Stimulated activated CD8-positive, alpha-beta memory T cell treated with anti-CD3 and anti-CD28 coated beads, Interleukin-4, amount 100 ng/mL, for 1 hour (primary cell): ENCODE measurements at regions not wholly inside any gene's neighbourhood (a gene's known extent, or its start where the extent isn't known, plus 50 kb on each side); places are given as distances from the start of the nearest gene placed in this dataset.
"Not testable (repeated sequence)": the region's sequence is repeated elsewhere in the genome, so short reads cannot be mapped to it uniquely, and the experiment has no call there.

Source experiments
- DNase-seq, 2 donors: peaks; one replicate each; pipeline ENCODE4 v3.0.0-alpha.2; 2020; ENCODE audit warnings: low read depth in 2 of 2, low spot score in 1 of 2

DNA sequence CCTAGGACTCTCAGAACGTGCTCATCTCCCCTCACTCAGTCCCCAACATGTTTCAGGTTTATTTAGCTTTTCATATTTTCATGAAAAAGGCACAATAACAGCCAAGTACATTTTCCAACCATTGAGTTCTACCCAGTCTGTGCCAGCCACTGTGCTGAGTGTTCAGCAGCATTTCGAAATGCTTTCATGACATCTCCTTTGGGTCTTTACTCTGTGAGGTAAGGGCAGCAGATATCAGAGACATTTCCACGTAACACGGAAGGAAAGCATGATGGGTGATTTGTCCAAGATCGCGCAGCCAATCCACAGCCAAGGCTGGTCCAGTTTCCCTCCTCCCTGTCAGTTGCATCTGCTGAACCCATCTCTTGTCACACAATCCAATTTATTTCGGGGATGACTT, 192.6 kb upstream of the IRF2BP2 start:
- DNase-seq, result not testable (repeated sequence)

GRCh38 chr1:234801636-234802035, 191.7 kb upstream of the IRF2BP2 start:
- DNase-seq, result not testable (repeated sequence)

DNA sequence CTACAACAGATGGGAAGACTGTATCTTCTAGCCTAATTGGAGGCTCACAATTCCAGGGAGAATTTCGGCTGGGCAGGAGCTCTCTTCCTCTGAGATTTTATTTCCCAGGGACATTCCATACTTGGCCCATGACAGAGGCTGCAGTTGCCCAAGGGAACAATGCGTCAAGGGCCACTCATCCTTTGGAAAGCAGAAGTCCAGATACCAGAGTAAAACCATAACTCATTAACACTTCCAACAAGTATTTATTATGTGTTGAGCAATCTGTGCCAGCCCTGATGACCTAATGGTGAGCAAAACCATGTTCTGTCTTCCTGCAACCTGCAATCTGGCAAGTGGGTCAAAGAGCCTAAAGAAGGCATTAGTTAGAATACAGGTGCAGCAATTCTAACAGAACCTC, 191.2 kb upstream of the IRF2BP2 start:
- DNase-seq, result not testable (repeated sequence)

DNA sequence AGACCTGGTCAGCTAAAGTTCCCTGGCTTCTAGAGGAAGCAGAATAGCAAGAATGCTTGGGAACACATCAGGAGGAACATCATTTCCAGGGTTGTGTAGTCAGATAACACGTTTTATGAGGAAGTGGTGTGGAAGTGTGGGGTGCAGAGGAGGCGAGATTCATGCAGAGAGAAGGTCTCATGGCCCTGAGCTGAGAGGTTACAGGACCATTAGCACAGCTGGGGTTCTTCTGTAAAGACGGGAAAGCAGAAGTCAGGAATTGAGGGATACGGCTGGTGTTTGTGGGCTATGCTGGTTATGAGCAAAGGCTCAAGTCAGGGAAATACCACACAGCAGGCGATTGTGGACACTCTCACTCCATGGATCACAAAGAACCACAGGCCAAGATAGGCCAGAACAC, 190.6 kb upstream of the IRF2BP2 start:
- not testable (repeated sequence) for DNase-seq

DNA sequence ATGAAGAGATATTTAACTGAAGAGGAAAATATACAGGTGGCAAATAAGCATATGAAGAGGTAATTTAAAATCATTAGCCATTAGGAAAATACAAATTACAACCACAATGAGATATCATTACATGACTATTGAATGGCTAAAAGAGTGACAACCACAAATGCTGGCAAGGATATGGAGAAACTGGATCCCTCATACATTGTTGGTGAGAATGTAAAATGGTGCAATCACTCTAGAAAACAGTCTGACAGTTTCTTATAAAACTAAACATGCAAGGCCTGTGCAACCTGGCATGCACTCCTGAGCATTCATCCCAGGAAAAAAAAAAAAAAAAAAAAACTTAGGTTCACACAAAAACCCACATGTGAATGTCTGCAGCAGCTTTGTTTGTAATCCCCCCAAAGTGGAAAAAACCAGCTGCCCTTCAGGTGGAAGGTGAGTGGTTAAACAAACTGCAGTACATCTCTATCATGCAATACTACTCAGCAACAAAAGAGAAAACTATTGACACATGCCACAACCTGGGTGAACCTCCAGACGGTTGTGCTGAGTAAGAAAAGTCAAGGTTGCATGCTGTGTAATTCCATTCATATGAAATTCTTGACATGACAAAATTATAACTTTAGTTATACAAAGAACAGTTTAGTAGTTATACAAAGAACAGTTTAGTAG, 189.2 kb upstream of the IRF2BP2 start:
- not testable (repeated sequence) for DNase-seq

GRCh38 chr1:234797216-234797615, 187.2 kb upstream of the IRF2BP2 start:
- DNase-seq, result not testable (repeated sequence)

GRCh38 chr1:234796438-234796792, 186.4 kb upstream of the IRF2BP2 start:
- not testable (repeated sequence) for DNase-seq

DNA sequence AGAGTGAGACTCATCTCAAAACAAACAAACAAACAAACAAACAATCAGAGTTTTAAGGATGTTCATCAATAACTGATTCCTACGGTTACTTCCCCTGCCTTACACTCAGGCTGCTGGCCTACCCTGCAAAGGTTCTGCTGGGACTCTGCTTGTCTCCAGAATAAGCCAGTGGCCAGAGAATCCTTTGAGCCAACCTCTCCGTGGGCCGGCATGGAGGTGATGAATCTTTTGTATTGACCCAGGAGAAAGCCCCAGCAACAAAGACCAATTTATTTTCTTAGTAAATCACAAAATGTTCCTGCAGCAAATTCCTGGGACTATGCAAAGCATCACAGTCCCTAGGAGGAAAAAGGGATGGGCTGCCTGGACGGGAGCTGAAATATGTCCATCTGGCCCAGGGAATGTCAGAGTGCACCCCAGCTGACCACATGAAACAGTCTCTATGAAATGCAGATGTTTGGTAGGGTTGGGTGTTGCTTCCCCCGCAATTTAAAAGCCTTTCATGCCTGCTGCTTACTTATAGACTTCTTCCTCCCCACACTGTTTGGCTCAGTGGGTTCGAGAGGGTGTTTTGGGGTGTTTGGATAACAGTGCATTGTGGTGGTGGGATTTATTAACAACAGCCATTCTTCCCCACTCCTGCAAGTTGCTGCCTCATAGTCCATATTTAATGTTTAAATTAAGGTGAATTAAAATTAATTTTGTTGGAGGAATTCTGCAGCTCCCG, 185.9 kb upstream of the IRF2BP2 start:
- not testable (repeated sequence) for DNase-seq

DNA sequence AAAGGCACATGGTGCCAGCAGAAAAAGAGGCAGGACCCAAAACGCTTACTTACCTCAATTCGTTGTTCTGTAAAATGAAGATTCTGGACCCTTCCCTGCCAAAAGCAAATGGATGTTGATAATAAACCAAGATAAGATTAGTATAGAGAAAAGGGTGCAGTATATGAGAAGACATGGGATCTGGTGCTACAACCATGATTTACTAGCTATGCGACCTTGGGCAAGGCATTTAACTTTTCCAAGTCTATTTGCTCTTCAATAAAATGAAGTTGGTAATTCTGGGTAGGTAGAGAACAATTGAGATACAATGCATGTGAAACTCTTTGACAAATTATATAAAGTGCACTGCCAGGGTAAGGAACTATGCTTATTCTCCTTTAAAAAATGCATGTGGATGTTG, 185.0 kb upstream of the IRF2BP2 start:
- DNase-seq, result not testable (repeated sequence)

DNA sequence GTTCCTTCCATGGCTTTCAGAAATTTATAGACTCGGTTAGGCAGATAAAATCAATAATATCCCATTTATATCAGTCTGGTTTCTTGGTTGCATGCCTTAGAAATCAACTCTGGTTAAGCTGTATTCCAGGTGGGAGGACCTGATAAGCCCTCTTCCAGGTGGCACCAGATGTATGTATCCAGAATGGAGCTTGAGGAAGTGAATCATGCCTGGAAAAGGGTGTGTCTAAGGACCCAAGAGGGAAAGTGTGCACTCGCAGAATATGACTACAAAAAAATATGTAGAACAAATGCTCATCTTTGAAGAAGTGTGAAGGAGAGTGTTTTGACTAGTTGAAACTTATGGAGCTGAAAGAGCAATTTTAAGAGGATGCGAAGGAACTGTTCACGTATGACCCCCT, 184.5 kb upstream of the IRF2BP2 start:
- not testable (repeated sequence) for DNase-seq

DNA sequence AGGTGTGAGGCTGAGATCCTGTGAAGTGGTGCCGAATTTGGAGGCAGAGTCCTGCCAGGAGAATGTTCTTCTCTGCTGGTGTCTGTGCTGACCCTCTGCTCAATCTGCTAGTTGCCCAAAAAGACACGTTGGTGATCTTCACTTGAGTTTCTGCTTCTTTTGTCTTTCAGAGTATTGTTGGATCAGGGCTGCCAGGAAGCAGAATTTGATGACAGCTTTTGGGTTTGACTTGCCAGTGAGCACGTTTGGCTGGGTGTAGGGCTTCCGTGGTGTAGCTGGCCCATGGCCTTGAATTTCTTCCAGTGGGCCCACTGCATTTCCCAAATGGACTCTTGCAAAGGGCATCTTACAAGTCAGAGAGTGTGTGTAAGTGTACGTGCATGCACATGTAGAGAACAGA, 183.9 kb upstream of the IRF2BP2 start:
- not testable (repeated sequence) for DNase-seq

DNA sequence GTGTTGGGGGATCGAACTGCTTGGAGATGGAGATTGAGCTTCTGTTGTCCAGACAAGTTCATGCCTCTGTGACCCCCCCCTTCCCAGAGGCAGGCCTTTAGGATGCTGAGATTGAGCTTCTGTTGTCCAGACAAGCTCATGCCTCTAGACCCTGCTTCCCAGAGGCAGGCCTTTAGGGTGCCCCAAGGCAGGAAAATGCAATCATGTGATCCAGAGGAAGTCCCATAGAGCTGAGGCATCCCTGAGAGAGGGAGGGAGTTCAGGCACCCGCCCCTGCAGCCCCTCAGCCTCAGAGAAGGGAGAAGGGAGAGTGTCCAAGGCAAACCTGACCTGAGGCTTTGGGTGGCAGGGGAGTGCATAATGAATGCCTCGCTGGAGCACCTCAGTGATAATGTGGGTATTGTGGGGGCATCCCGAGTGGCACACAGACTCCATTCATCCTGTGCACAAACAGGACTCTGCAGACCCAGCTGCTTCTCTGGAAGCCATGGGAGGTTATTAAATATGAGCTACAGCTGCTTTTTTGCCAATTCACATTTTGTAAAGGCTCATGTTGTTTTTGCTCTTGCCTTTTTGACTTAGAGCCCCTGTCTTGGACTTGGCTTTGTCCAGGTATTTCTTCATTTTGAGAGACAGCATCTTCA, 182.4 kb upstream of the IRF2BP2 start:
- DNase-seq, result not testable (repeated sequence)

GRCh38 chr1:234791615-234792014, 181.6 kb upstream of the IRF2BP2 start:
- DNase-seq, result not testable (repeated sequence)

DNA sequence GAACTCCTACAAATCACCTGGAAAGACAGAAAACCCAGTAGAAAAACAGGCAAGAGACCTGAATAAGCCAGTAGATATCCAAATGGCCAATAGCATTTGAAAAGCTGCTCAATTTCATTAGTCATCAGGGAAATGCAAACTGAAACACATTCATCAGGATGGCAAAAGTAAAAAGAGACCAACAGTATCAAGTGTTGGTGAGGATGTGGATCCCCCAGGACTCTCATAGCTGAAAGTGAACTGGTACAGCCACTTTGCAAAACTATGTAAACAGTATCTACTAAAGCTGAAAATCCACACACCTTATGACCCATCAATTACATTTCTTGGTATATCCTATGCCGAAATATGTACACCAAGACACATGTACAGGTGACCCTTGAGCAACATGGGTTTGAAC, 180.4 kb upstream of the IRF2BP2 start:
- not testable (repeated sequence) for DNase-seq

- not testable (repeated sequence) for DNase-seq
Measured at GRCh38 chr1:234787011-234787584, 177.1 kb upstream of the IRF2BP2 start.

GRCh38 chr1:234785922-234786321, 175.9 kb upstream of the IRF2BP2 start:
- DNase-seq, result not testable (repeated sequence)

DNA sequence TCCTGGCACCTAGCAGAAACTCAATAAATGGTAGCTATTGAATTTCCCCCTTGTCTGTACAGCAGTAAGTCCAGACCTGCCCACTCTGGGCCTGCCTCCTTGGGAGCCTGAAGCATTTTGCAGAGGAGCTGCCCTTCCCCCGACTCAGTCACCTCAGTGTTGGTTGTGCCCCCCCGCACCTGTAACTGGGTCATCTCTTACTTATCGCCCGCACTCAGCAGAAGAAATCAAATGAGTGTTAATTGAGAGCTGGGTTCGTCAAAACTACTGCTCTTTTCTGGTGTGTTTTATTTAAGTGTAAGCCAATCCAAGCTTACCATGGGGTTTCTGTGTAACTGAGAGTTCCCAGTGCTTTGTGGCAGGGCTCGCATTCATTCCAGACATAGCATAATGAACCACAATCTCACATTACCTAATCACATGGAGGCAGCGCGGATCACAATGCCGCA, 175.5 kb upstream of the IRF2BP2 start:
- not testable (repeated sequence) for DNase-seq

DNA sequence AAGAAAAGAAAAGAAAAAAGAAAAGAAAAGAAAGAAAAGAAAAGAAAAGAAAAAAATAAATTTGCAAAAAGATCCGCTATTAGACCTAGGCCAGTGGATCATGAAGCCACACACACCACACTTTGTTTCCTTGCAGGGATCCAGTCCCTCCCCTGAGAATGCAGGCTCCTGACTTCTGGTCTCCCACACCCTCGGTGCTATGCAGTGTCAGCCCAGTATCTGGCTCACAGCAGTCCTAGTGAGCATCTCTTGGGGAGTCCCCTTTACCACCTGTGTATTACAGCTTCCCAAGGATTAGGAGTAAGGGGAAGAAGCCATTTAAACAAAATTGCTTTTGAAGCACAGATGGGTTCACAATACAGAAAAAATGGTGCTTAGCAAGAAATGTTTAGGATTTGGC, 174.1 kb upstream of the IRF2BP2 start:
- DNase-seq, result not testable (repeated sequence)

GRCh38 chr1:234782791-234783190, 172.8 kb upstream of the IRF2BP2 start:
- DNase-seq, result no peak

DNA sequence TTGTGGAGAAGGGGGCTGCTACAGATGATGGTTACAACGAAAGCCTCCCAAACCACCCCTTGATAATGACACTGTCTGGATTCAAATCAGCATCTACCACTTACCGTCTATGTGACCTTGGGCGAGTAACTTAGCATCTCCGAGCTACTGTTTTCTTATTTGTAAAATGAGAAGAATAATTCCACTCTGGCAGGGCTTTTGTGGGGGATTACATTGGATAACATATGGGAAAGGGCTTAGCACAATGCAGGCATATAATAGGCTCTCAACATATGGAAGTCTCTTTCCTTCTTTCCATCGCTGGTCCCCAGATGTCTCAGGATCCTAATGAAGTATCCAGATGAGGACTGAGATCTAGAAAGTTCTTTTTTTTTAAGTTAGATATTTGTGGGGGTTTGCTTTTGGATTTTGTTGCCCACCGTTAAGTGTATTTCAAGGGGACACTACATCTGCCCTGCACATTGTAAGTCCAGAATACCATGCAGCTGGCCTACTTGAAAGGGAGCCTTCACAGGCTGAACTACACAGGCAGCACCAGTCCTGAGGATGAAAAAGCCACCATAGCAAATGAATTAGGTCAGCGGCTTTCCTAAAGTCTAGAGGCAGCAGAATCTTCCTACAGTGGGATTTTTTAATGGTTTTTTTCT, 172.2 kb upstream of the IRF2BP2 start:
- no peak for DNase-seq
